Kidney tubule cell (primary cell): ENCODE measurements at regions not wholly inside any gene's neighbourhood (a gene's known extent, or its start where the extent isn't known, plus 50 kb on each side); places are given as distances from the start of the nearest gene placed in this dataset.
A peak's percentile ranks its signal among the peaks of the same experiment; 100 is the strongest.

Experiments used
- DNase-seq: peaks from one replicate; pipeline ENCODE4 v3.0.0-alpha.2; 2018; ENCODE audit warnings: low spot score

- DNase-seq = no peak
These were observed 99.8 kb upstream of the PMFBP1 start for GRCh38 chr16:72271699-72272240.

- no peak for DNase-seq
These were observed 98.6 kb upstream of the PMFBP1 start for GRCh38 chr16:72270531-72270930.

- no peak for DNase-seq
These were observed 94.9 kb upstream of the PMFBP1 start for GRCh38 chr16:72266836-72267235.

- no peak for DNase-seq
These were observed 92.8 kb upstream of the PMFBP1 start for GRCh38 chr16:72264771-72265170.

- no peak for DNase-seq
These were observed 90.8 kb upstream of the PMFBP1 start for GRCh38 chr16:72262711-72263110.

- no peak for DNase-seq
These were observed 89.2 kb upstream of the PMFBP1 start for GRCh38 chr16:72261127-72261526.

GRCh38 chr16:72256398-72257066, 84.6 kb upstream of the PMFBP1 start:
- DNase-seq = peak; percentile 80

- DNase-seq = peak; percentile 3
These were observed 83.8 kb upstream of the PMFBP1 start for GRCh38 chr16:72255786-72256185.

- DNase-seq = peak; percentile 2
These were observed 75.9 kb upstream of the PMFBP1 start for GRCh38 chr16:72247821-72248253.

GRCh38 chr16:72246423-72246822, 74.5 kb upstream of the PMFBP1 start:
- DNase-seq = no peak

GRCh38 chr16:72244853-72245252, 72.9 kb upstream of the PMFBP1 start:
- DNase-seq = no peak

GRCh38 chr16:72243621-72244020, 71.7 kb upstream of the PMFBP1 start:
- DNase-seq = no peak

- no peak for DNase-seq
These were observed 70.8 kb upstream of the PMFBP1 start for GRCh38 chr16:72242757-72243156.

- peak; percentile 66 for DNase-seq
These were observed 70.0 kb upstream of the PMFBP1 start for GRCh38 chr16:72241930-72242329.

GRCh38 chr16:72241008-72241407, 69.1 kb upstream of the PMFBP1 start:
- DNase-seq = no peak

GRCh38 chr16:72240466-72240865, 68.5 kb upstream of the PMFBP1 start:
- DNase-seq = no peak

- no peak for DNase-seq
These were observed 64.9 kb upstream of the PMFBP1 start for GRCh38 chr16:72236866-72237265.

GRCh38 chr16:72234387-72234786, 62.4 kb upstream of the PMFBP1 start:
- no peak for DNase-seq

- no peak for DNase-seq
These were observed 56.1 kb upstream of the PMFBP1 start for GRCh38 chr16:72228014-72228413.

- no peak for DNase-seq
These were observed 54.2 kb upstream of the PMFBP1 start for GRCh38 chr16:72226136-72226535.

GRCh38 chr16:72224260-72224768, 52.4 kb upstream of the PMFBP1 start:
- no peak for DNase-seq

GRCh38 chr16:72222503-72222902, 50.5 kb upstream of the PMFBP1 start:
- no peak for DNase-seq
